HEK293 (cell line): ENCODE measurements at regions not wholly inside any gene's neighbourhood (a gene's known extent, or its start where the extent isn't known, plus 50 kb on each side); places are given as distances from the start of the nearest gene placed in this dataset.

Source experiments
- YY1 ChIP-seq: fragments of 450-650 bp; formaldehyde crosslinking; IDR thresholded peaks from 2 replicates; pipeline ENCODE4 v1.5.1; 2018; ENCODE audit warnings: missing biosample characterization, missing genetic modification characterization
- ZNF768 ChIP-seq: fragments of 450-650 bp; formaldehyde crosslinking; IDR thresholded peaks from 2 replicates; pipeline ENCODE4 v1.5.1; 2018; ENCODE audit warnings: missing biosample characterization, mild to moderate bottlenecking, missing genetic modification characterization

- TF ChIP-seq ZNF768 (tag by site-specific recombination) (no peak), YY1 (tag by site-specific recombination) (no peak)
These were observed 506.0 kb downstream of the MN1 start for GRCh38 chr22:27295605-27296004.
